Retina (tissue), 1 donor: ENCODE measurements at regions not wholly inside any gene's neighbourhood (a gene's known extent, or its start where the extent isn't known, plus 50 kb on each side); places are given as distances from the start of the nearest gene placed in this dataset.

Experiments
- DNase-seq: peaks from one replicate; pipeline ENCODE4 v3.0.0-alpha.2; 2016

- no peak for DNase-seq
These were observed 59.5 kb downstream of the ZIC5 start for GRCh38 chr13:99911965-99912566.

GRCh38 chr13:99911069-99911964, 60.2 kb downstream of the ZIC5 start:
- no peak for DNase-seq

GRCh38 chr13:99909836-99910619, 61.5 kb downstream of the ZIC5 start:
- DNase-seq = no peak

- no peak for DNase-seq
These were observed 62.3 kb downstream of the ZIC5 start for GRCh38 chr13:99909097-99909835.

GRCh38 chr13:99908140-99908803, 63.3 kb downstream of the ZIC5 start:
- no peak for DNase-seq

- no peak for DNase-seq
These were observed 63.9 kb downstream of the ZIC5 start for GRCh38 chr13:99907627-99908026.

- DNase-seq = no peak
These were observed 64.5 kb downstream of the ZIC5 start for GRCh38 chr13:99907038-99907437.

- DNase-seq = no peak
These were observed 65.8 kb downstream of the ZIC5 start for GRCh38 chr13:99905814-99906213.

GRCh38 chr13:99905224-99905623, 66.3 kb downstream of the ZIC5 start:
- no peak for DNase-seq

- DNase-seq = no peak
These were observed 68.4 kb downstream of the ZIC5 start for GRCh38 chr13:99903140-99903539.

GRCh38 chr13:99902657-99903056, 68.9 kb downstream of the ZIC5 start:
- DNase-seq = no peak

- DNase-seq = no peak
These were observed 70.6 kb downstream of the ZIC5 start for GRCh38 chr13:99900960-99901359.

- no peak for DNase-seq
These were observed 73.1 kb downstream of the ZIC5 start for GRCh38 chr13:99898421-99898820.

GRCh38 chr13:99897076-99897440, 74.5 kb downstream of the ZIC5 start:
- DNase-seq = no peak

GRCh38 chr13:99896369-99897075, 75.0 kb downstream of the ZIC5 start:
- DNase-seq = peak; percentile 84

GRCh38 chr13:99895444-99896368, 75.9 kb downstream of the ZIC5 start:
- peak; percentile 84 for DNase-seq

- no peak for DNase-seq
These were observed 76.6 kb downstream of the ZIC5 start for GRCh38 chr13:99894840-99895443.

GRCh38 chr13:99894105-99894839, 77.3 kb downstream of the ZIC5 start:
- DNase-seq = no peak

- no peak for DNase-seq
These were observed 78.0 kb downstream of the ZIC5 start for GRCh38 chr13:99893567-99893966.
